ENCODE measurements at regions not wholly inside any gene's neighbourhood (a gene's known extent, or its start where the extent isn't known, plus 50 kb on each side); places are given as distances from the start of the nearest gene placed in this dataset.

DNA sequence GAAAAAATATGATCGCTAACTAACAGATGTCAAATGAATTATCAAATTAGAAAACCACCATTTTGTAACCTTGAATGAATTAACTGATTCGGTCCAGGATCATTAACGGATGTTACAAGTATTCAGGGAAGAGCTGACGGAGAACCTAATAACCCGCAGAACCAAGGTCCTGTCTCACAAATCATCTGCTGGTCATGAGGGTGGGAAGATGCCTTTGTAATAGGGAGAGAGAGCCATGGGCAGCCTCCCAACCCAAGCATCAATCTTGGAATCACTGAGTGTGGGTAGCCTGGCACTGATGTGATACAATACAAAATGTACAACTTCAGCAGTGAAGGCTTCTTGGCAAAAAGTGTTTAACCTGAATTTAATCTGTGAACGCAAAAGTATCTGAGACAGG, 89.6 kb upstream of the CLDN14 start:
- TF ChIP-seq, protein P1, sequence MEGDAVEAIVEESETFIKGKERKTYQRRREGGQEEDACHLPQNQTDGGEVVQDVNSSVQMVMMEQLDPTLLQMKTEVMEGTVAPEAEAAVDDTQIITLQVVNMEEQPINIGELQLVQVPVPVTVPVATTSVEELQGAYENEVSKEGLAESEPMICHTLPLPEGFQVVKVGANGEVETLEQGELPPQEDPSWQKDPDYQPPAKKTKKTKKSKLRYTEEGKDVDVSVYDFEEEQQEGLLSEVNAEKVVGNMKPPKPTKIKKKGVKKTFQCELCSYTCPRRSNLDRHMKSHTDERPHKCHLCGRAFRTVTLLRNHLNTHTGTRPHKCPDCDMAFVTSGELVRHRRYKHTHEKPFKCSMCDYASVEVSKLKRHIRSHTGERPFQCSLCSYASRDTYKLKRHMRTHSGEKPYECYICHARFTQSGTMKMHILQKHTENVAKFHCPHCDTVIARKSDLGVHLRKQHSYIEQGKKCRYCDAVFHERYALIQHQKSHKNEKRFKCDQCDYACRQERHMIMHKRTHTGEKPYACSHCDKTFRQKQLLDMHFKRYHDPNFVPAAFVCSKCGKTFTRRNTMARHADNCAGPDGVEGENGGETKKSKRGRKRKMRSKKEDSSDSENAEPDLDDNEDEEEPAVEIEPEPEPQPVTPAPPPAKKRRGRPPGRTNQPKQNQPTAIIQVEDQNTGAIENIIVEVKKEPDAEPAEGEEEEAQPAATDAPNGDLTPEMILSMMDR (conservative IDR thresholded peaks at IDR 0.05; ENCODE audit: low read length), result no peak
- no peak for TF ChIP-seq EZH2phosphoT487 (IDR thresholded peaks at IDR 0.05; ENCODE audit: borderline replicate concordance)
